Colonic mucosa (tissue), 4 donors: ENCODE measurements at regions not wholly inside any gene's neighbourhood (a gene's known extent, or its start where the extent isn't known, plus 50 kb on each side); places are given as distances from the start of the nearest gene placed in this dataset.
"Not testable (repeated sequence)": the region's sequence is repeated elsewhere in the genome, so short reads cannot be mapped to it uniquely, and the experiment has no call there.

Experiments used
- DNase-seq: peaks from one replicate; pipeline ENCODE4 v3.0.0-alpha.2; 2020
- H3K27ac ChIP-seq: fragments of 200-600 bp; one replicate; pipeline ENCODE4 v1.8.0; 2021
- H3K27me3 ChIP-seq: fragments of 200-600 bp; one replicate; pipeline ENCODE4 v1.8.0; 2021
- H3K36me3 ChIP-seq: fragments of 200-600 bp; one replicate; pipeline ENCODE4 v1.8.0; 2021
- H3K4me1 ChIP-seq: fragments of 200-600 bp; one replicate; pipeline ENCODE4 v1.8.0; 2021; ENCODE audit warnings: mild to moderate bottlenecking
- H3K4me3 ChIP-seq: fragments of 200-600 bp; one replicate; pipeline ENCODE4 v1.8.0; 2021
- H3K9ac ChIP-seq, 2 donors: one replicate each; pipeline ENCODE4 v1.7.0; 2013; ENCODE audit warnings: control low read depth in 2 of 2, low read depth in 2 of 2, low read length in 2 of 2
- H3K9me3 ChIP-seq: fragments of 200-600 bp; one replicate; pipeline ENCODE4 v1.8.0; 2021
- intact Hi-C: fragments of 100-400 bp; cut with DNase I; formaldehyde crosslinking; loops from one replicate; pipeline ENCODE4 v1.14.1; 2022
- TF ChIP-seq, protein P1 (sequence below): fragments of 200-600 bp; IDR thresholded peaks from one replicate; pipeline ENCODE4 v1.8.0; 2022; ENCODE audit warnings: antibody characterized with exemption, mild to moderate bottlenecking
- donor health status: healthy.
- donor health status: DM: no; HTN: no; CAD: no.
- donor health status: DM: no; HTN: no; CAD: no.

DNA sequence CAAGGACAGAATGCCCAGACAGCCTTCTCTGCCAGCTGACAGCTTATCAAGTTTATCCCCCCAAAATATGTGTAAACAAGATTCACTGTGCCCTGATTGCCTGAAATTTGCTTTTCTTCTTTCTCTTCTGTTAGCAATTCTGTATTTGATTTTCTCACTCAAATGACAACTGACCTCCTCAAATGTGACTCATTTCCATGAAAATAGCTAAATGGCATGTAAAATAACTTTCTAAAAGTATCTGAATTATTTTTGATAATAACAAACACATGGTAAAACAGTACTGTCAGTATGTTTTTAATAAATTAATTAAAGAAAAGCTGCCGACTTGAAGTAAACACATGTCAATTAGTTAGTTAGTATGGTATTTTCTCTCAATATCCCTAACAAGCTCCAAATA, 202.3 kb upstream of the STAC start:
- Histone ChIP-seq H3K27me3 (no peaks in the 10 kb centered on the region), H3K36me3 (no peaks in the 10 kb centered on the region), H3K27ac (no peak overlapping the region), H3K9ac (no peak overlapping the region), H3K4me1 (no peaks in the 10 kb centered on the region), H3K9me3 (no peaks in the 10 kb centered on the region), H3K4me3 (no peak overlapping the region)
- TF ChIP-seq, protein P1, sequence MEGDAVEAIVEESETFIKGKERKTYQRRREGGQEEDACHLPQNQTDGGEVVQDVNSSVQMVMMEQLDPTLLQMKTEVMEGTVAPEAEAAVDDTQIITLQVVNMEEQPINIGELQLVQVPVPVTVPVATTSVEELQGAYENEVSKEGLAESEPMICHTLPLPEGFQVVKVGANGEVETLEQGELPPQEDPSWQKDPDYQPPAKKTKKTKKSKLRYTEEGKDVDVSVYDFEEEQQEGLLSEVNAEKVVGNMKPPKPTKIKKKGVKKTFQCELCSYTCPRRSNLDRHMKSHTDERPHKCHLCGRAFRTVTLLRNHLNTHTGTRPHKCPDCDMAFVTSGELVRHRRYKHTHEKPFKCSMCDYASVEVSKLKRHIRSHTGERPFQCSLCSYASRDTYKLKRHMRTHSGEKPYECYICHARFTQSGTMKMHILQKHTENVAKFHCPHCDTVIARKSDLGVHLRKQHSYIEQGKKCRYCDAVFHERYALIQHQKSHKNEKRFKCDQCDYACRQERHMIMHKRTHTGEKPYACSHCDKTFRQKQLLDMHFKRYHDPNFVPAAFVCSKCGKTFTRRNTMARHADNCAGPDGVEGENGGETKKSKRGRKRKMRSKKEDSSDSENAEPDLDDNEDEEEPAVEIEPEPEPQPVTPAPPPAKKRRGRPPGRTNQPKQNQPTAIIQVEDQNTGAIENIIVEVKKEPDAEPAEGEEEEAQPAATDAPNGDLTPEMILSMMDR = no peak
- intact Hi-C loops = no loop called here
- DNase-seq = no peak

DNA sequence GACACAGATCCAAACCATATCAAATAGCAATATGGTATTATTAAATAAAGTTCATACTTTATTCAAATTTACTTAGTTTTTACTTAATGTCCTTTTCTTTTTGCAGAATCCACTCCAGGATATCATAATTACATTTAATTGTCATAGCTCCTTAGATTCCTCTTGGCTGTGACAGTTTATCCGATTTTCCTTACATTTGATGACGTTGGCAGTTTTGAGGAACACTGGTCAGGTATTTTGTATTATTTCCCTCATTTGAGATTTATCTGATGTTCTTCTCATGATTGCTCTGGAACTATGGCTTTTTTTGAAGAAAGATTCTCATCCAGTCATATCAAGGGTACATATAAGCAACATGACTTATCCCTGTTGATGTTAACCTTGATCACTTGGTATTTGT, 198.3 kb upstream of the STAC start:
- Histone ChIP-seq H3K9me3 (no peaks in the 10 kb centered on the region), H3K4me1 (no peaks in the 10 kb centered on the region), H3K4me3 (no peak overlapping the region), H3K36me3 (no peaks in the 10 kb centered on the region), H3K9ac (no peak overlapping the region), H3K27ac (no peak overlapping the region), H3K27me3 (no peaks in the 10 kb centered on the region)
- TF ChIP-seq, protein P1 = no peak
- no peak for DNase-seq
- intact Hi-C loops = no loop called here

- H3K27ac ChIP-seq, H3K27me3 ChIP-seq, H3K9ac ChIP-seq, H3K36me3 ChIP-seq, H3K9me3 ChIP-seq, intact Hi-C loops, H3K4me3 ChIP-seq, H3K4me1 ChIP-seq, DNase-seq: not testable (repeated sequence)
Measured at GRCh38 chr3:36187197-36187596, 193.1 kb upstream of the STAC start.

GRCh38 chr3:36192901-36193300, 187.4 kb upstream of the STAC start:
- no peak overlapping the region for H3K27ac ChIP-seq
- no peaks in the 10 kb centered on the region for H3K27me3 ChIP-seq
- TF ChIP-seq, protein P1 = no peak
- H3K36me3 ChIP-seq = no peaks in the 10 kb centered on the region
- H3K4me3 ChIP-seq = no peak overlapping the region
- H3K9me3 ChIP-seq = no peaks in the 10 kb centered on the region
- no peaks in the 10 kb centered on the region for H3K4me1 ChIP-seq
- intact Hi-C loops = no loop called here
- H3K9ac ChIP-seq = no peak overlapping the region
- no peak for DNase-seq

DNA sequence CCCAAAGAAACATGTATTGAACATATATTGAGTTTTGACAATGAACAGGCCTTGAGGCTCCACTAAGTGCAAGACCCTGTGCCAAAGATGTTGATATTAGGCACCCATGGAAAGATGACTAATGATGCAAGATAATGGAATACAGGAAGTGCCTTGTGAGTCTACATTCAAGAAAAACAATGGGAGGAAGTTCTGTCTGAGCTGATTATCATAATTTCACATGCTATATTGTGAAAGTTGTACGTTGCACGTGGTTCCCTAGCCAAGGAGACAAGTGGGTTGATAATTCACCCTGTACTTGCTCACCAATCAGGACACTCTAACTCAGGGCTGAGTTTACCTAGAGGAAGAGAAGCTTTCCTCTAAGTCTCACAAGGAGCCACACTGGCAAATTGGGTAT, 186.9 kb upstream of the STAC start:
- Histone ChIP-seq H3K9ac (no peak overlapping the region), H3K27ac (no peak overlapping the region), H3K27me3 (no peaks in the 10 kb centered on the region), H3K4me1 (no peaks in the 10 kb centered on the region), H3K4me3 (no peak overlapping the region), H3K9me3 (no peaks in the 10 kb centered on the region), H3K36me3 (no peaks in the 10 kb centered on the region)
- intact Hi-C loops = no loop called here
- no peak for DNase-seq
- TF ChIP-seq, protein P1 = no peak

- H3K9ac ChIP-seq = no peak overlapping the region
- no peak overlapping the region for H3K27ac ChIP-seq
- H3K9me3 ChIP-seq = no peaks in the 10 kb centered on the region
- no peaks in the 10 kb centered on the region for H3K27me3 ChIP-seq
- H3K4me1 ChIP-seq = no peaks in the 10 kb centered on the region
- no peak overlapping the region for H3K4me3 ChIP-seq
- TF ChIP-seq, protein P1 = no peak
- intact Hi-C loops = no loop called here
- no peaks in the 10 kb centered on the region for H3K36me3 ChIP-seq
- no peak for DNase-seq
Measured at GRCh38 chr3:36196058-36196457, 184.2 kb upstream of the STAC start.
